HepG2 (cell line): ENCODE measurements at regions not wholly inside any gene's neighbourhood (a gene's known extent, or its start where the extent isn't known, plus 50 kb on each side); places are given as distances from the start of the nearest gene placed in this dataset.

Experiments
- CEBPB ChIP-seq: IDR thresholded peaks from 2 replicates; pipeline ENCODE4 v1.6.1; 2011; ENCODE audit warnings: low read depth, low read length, improper control_type of control experiment, borderline replicate concordance
- FOSL1 ChIP-seq: sonication (generic); formaldehyde crosslinking; IDR thresholded peaks from 2 replicates; pipeline ENCODE4 v1.9.0; 2021; ENCODE audit warnings: missing genetic modification reagents, borderline replicate concordance
- NPAS2 ChIP-seq: sonication (generic); formaldehyde crosslinking; IDR thresholded peaks from 2 replicates; pipeline ENCODE4 v1.8.0; 2022; ENCODE audit warnings: mild to moderate bottlenecking, missing genetic modification reagents, borderline replicate concordance
- SNRNP70 ChIP-seq: fragments of 200-400 bp; formaldehyde crosslinking; IDR thresholded peaks from 2 replicates; pipeline ENCODE4 v1.6.1; 2017; ENCODE audit warnings: mild to moderate bottlenecking, low read depth, low read length, moderate library complexity
- ZNF572 ChIP-seq: sonication (generic); formaldehyde crosslinking; IDR thresholded peaks from 2 replicates; pipeline ENCODE4 v1.5.1; 2020; ENCODE audit warnings: mild to moderate bottlenecking, missing genetic modification reagents
- TF ChIP-seq, protein P1 (sequence below): sonication (generic); formaldehyde crosslinking; IDR thresholded peaks from 2 replicates; pipeline ENCODE4 v1.5.0; 2020; ENCODE audit warnings: mild to moderate bottlenecking, missing genetic modification reagents, moderate library complexity
- TF ChIP-seq, protein P2 (sequence below): sonication (generic); formaldehyde crosslinking; IDR thresholded peaks from 2 replicates; pipeline ENCODE4 v1.4.0; 2020; ENCODE audit warnings: missing genetic modification reagents, borderline replicate concordance

DNA sequence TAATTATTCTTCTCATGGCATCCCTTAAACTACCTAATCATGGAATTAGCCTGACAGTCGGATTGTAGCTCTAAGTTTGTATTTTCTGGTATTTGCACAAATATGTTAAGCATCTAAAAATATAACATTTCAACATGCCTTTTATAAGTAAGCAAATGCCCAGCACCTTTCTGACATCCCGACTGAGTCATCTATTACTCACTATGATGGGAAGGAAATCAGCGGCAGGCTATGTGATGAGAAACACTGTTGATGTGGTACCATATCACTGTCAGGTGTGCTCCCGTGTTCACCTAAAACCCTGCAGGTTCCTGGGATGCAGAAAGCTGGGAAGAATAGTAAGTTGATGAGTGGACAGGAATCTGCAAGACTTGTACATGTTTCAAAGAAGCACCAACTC, 367.8 kb upstream of the IL12A start:
- TF ChIP-seq CEBPB: no peak
- TF ChIP-seq FOSL1: no peak
- no peak for TF ChIP-seq ZNF572 (CRISPR knock-in tag)
- TF ChIP-seq, protein P1, sequence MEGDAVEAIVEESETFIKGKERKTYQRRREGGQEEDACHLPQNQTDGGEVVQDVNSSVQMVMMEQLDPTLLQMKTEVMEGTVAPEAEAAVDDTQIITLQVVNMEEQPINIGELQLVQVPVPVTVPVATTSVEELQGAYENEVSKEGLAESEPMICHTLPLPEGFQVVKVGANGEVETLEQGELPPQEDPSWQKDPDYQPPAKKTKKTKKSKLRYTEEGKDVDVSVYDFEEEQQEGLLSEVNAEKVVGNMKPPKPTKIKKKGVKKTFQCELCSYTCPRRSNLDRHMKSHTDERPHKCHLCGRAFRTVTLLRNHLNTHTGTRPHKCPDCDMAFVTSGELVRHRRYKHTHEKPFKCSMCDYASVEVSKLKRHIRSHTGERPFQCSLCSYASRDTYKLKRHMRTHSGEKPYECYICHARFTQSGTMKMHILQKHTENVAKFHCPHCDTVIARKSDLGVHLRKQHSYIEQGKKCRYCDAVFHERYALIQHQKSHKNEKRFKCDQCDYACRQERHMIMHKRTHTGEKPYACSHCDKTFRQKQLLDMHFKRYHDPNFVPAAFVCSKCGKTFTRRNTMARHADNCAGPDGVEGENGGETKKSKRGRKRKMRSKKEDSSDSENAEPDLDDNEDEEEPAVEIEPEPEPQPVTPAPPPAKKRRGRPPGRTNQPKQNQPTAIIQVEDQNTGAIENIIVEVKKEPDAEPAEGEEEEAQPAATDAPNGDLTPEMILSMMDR (CRISPR knock-in tag): no peak
- no peak for TF ChIP-seq SNRNP70
- TF ChIP-seq NPAS2 (CRISPR knock-in tag): no peak
- TF ChIP-seq, protein P2, sequence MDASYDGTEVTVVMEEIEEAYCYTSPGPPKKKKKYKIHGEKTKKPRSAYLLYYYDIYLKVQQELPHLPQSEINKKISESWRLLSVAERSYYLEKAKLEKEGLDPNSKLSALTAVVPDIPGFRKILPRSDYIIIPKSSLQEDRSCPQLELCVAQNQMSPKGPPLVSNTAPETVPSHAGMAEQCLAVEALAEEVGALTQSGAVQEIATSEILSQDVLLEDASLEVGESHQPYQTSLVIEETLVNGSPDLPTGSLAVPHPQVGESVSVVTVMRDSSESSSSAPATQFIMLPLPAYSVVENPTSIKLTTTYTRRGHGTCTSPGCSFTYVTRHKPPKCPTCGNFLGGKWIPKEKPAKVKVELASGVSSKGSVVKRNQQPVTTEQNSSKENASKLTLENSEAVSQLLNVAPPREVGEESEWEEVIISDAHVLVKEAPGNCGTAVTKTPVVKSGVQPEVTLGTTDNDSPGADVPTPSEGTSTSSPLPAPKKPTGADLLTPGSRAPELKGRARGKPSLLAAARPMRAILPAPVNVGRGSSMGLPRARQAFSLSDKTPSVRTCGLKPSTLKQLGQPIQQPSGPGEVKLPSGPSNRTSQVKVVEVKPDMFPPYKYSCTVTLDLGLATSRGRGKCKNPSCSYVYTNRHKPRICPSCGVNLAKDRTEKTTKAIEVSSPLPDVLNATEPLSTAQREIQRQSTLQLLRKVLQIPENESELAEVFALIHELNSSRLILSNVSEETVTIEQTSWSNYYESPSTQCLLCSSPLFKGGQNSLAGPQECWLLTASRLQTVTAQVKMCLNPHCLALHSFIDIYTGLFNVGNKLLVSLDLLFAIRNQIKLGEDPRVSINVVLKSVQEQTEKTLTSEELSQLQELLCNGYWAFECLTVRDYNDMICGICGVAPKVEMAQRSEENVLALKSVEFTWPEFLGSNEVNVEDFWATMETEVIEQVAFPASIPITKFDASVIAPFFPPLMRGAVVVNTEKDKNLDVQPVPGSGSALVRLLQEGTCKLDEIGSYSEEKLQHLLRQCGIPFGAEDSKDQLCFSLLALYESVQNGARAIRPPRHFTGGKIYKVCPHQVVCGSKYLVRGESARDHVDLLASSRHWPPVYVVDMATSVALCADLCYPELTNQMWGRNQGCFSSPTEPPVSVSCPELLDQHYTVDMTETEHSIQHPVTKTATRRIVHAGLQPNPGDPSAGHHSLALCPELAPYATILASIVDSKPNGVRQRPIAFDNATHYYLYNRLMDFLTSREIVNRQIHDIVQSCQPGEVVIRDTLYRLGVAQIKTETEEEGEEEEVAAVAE (CRISPR knock-in tag): no peak
